ENCODE measurements at regions not wholly inside any gene's neighbourhood (a gene's known extent, or its start where the extent isn't known, plus 50 kb on each side); places are given as distances from the start of the nearest gene placed in this dataset.

DNA sequence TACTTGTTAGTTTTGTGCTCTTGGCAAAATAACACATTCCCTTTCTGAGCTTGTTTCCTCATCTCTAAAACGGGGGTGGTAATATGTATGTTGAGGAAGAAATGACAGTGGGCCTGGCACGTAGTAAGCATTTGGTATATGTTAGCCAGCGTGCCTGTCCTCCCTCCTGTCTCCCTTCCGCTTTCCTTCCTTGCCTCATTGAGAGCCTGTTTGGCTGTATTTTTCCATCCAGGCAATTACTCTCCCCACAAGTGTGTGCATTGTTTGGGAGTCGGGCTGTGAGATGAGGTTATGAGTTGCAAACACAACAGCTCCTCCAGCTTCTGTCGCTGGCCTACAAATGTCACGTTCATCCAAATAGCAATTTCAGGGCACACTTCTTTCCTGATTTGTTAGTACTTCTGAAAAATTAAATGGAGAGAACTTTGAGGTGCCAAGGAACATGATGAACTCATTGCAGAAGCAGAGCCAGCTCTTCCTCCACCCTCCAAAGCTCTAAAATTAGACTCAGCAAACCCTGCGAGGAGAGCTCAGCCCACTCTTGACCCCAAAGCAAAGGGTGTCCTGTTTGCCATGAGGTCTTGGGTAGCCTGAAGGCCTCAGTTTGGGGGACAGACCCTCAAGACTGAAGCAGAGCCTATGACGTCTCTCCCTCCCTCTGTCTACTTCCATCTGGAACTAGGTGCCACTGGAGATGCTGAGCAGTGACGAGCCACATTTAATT, 50.7 kb upstream of the TOX2 start:
- DNase-seq, result no peak

DNA sequence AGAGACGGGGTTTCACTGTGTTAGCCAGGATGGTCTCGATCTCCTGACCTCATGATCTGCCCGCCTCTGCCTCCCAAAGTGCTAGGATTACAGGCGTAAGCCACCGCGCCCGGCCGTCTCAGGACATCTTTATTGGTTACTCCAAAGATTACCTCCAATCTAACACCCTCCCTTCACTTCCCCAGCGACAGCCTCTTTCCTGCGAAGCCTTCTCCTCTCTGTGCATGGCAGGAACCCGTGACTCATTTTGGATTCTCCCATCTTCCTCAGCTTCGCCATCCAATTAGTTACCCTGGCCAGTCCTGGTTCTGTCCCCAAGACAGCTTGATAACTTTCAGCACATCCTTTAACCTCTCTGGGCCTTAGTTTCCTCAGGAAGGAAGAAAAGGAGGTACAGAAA, 51.3 kb upstream of the TOX2 start:
- no peak for DNase-seq

DNA sequence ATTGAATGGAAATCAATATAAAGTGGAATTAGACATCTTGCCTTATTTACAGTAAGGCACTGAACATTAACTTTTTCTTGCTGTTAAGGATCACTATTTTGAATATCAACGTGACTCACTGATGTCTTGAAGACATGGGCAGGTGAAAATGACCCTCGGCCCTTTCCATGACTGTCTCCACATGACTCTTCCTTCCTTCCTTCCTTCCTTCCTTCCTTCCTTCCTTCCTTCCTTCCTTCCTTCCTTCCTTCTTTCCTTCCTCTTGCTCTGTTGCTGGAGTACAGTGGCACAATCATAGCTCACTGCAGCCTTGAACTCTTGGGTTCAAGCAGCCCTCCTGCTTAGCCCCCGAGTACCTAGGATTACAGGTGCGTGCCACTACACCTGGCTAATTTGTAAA, 52.2 kb upstream of the TOX2 start:
- no peak for DNase-seq

DNA sequence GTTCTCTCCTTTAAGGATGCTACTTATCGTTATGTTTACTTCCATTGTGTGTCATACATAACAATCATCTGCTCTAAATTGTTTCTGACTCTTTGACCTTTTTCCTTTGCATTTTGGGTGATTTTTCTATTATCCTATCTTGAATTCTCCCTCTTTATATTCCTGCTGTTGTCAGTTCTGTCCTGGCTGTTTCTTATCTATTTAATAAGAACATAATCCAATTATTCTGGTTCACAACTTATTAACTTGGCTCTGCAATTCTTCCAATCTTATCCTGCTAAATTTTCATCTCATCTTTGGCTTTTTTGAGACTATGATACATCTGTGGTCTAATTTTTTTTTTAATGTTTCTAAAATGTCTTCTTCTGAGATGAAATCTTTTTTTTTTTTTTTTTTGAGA, 54.7 kb upstream of the TOX2 start:
- DNase-seq, result no peak

DNA sequence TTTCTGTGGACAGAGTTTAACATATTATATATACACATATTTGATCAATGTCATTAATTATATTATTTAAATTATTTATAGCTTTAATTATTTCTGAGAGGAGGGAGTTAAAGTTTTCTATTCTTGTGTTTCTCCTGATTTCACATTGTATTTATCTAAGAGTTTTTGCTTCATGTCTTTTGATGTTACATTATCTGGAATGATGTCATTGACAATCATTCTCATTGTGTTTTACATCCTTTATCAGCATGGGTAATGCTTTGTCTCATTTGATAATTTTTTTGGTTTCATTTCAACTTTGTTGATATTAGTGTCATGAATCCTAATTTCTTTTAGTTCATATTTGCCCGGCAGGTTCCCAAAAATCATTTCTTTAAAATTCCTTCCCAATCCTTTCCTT, 56.7 kb upstream of the TOX2 start:
- DNase-seq, result no peak

GRCh38 chr20:43857127-43857526, 57.5 kb upstream of the TOX2 start:
- no peak for DNase-seq

DNA sequence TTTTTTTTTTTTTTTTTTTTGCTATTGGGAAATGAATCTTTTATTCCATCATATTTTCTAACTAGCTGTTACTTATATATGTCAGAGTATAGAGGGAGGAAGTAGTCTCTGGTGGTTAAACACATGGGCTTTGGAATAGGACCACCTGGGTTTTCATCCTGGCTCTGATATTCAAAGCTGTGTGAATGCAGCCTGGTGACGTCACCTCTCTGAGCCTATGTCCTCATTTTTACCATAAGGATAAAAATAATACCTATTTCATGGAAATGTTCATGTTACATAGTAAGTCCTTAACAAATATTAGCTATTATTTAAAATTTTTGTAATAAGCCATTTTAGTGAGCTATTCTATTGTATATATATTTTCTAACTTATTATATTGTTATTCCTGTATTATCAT, 58.8 kb upstream of the TOX2 start:
- DNase-seq, result no peak

- DNase-seq, result no peak
Measured at GRCh38 chr20:43853918-43854317, 60.7 kb upstream of the TOX2 start.

DNA sequence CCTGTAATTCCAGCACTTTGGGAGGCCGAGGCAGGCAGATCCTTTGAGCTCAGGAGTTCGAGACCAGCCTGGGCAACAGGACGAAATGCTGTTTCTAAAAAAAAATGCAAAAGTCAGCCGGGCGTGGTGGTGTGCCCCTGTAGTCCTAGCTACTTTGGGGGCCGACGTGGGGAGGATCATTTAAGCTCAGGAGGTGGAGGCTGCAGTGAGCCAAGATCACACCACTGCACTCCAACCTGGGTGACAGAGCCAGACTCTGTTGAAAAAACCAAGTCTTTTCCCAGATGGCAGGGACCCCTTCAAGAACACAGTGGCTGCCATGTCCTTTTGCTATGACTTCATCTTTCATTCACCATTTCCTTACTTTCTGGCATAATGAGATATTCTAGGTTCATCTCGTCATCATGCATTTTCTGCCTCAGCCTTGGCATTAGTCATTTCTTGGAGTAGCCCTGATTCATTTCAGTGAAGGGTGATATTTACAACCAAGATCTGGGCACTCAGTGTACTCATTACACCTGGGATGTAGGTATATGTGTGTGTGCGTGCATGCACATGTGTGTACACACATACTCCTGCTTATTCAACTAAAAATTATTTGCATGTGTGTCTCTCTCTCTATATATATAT, 61.4 kb upstream of the TOX2 start:
- DNase-seq, result no peak

DNA sequence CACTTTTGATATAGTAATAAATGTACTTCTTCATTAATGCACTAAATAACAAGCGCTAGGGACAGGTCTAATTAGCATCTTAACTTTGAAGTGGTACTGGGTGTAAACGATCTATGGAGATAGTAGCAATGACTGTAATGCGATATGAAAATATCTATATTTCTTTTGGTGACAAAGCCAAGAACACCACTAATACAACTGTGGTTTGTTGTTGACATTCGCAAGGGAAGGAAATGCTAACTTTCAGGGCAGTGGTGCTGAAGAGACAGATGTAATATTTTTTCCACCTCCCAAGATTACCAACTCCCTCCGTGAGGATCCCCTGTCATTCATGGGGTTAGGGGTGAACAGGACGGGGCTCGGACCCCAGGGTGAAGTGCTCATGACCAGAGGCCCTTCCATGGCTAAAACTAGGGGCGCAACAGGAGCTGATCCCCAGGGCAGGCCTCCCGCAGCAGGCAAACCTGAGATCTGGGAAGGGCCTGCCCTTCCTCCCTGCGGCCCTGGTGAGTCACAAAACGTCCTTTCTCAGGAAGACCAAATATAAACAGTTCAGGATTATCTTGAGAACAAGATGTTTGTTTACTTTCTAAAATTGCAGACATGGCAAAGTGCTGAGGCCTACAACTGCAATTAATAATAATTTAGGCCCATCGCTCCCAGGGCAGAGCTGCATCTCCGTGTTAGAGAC, 65.0 kb upstream of the TOX2 start:
- no peak for DNase-seq

GRCh38 chr20:43846516-43846905, 68.1 kb upstream of the TOX2 start:
- DNase-seq, result no peak

- DNase-seq, result no peak
Measured at GRCh38 chr20:43844778-43845614, 69.7 kb upstream of the TOX2 start.

GRCh38 chr20:43843965-43844660, 70.5 kb upstream of the TOX2 start:
- no peak for DNase-seq

DNA sequence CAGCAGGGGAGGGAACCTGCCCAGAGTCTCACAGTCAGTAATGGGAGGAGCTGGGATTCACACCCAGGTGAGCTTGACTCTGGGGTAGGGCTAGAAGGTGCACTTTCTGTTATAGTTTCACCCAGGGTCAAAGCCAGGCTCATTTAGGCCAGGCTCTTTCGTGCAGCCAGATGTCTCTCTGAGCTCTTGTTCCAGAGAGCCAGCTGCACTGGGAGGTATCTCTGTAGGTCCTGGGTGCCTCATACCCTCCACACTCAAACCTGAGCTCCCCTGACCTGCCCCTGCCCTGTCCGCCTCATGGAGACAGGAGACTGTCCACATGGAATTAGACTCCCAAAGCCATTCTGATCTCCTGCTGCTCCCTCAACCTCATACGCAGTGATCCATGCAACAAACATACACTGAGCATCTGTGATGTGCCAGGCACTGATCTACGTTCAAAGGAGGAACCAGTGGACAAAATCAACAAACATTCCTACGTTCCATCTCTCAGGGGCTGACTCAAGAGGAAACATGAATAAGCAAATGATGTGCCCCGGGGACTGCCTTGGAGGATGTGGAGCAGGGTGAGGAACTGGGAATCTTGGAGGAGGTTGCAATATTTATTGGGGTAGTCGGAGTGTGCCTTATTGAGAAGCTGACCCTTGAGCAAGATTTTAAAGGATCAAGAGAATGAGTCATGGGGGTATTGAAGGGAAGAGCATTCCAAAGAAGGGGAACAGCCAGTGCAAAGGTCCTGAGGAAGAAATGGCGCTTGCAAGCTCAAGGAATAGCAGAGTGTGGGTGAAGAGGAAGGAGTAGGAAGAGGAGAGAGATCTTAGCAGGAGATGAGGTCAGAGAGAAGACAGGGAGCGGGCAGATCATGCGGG, 71.3 kb upstream of the TOX2 start:
- DNase-seq, result no peak

DNA sequence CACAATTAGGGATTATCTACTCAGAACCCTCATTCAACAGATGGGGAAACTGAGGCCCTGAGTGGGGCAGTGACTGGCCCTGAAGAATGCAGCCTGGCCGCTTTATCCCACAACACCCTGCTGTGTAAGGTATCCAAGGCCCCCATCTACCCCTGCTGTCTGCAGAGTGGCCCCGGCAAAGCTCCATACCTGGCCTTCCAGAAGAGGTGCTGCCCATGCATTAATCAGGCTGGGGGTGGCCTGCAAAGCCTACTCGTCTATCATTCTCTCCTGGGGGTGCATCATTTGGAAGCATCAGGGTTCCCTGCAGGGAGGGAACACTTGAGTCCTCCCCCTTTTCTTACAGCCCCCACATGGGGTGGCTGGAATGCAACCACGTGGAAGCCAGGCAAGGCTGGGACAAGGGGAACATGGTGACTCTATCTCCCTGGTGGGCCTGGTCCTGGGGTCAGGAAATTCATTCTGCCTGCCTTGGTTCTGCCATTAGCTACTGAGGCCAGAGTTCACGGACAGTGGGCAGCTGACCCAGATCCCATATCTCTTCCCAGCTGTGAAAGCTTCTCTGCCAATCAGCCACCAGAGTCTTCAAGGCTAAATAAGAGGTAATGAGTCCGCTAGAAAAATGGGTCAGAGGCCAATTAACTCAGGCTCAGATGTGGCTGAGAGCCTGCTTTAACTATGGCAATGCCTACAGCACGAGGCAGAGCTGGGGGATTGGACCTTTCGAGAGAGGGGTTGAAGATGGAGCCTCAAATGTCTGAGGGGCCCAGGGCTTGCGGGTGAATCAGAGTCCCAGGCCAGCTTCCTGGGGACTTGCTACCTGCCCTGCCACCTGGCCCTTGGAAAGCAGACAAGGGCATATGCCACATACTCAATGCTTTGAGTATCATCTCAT, 72.3 kb upstream of the TOX2 start:
- DNase-seq, result no peak

DNA sequence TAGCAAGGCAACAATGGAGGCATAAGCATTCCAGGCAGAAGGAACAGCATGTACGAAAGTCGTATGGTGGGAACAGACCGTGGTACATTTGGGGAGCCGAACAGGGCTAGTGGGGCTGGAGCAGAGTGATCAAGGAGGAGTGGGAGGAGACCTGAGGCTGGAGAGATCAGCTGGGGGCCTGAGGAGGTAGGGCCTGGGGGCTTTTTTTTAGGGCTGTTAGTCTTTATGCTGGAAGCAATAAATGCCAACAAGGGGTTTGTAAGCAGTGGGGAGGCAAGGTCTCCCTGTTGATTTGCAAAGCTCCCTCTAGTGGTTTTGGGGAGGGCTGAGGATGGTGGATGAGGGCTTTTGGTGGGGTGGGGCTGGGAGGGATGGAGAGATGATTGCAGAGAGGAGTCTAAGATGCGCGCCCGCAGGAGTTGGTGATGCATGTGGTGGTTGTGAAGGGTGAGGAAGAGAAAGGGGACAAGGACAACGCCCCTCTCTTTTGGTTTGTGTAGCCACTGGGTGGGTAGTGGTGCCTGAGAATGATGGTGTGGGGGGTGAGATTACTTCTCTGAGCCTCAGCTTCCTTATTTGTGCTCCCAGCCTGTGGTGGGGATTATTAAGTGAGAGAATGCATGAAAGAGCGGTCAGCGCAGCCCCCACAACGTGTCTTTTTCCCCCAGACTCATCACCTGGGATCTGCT, 74.1 kb upstream of the TOX2 start:
- DNase-seq, result peak in 1 of 2 donors; percentile 39

DNA sequence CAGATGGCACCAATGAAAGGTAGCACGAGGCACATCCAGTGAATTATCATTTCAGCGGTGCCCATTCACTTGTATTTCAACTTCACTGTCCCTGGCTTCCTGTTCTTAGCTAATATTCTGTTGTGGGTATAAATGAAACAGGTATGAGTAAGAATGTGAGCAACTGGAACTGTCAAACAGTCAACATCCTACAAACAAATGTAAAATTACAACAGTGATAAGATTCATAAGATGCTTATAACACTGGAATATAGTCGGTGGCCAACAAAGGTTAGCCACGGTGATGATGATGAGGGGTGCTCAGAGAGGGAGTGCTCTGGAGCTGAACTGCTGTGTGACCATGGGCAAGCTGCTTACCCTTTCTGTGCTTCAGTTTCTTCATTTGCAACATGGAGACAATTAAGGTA, 74.9 kb upstream of the TOX2 start:
- DNase-seq, result no peak

GRCh38 chr20:43838703-43839060, 76.0 kb upstream of the TOX2 start:
- DNase-seq, result no peak

- DNase-seq, result no peak
Measured at GRCh38 chr20:43837856-43838702, 76.6 kb upstream of the TOX2 start.
